Neuron (in vitro differentiated cells): ENCODE measurements at regions not wholly inside any gene's neighbourhood (a gene's known extent, or its start where the extent isn't known, plus 50 kb on each side); places are given as distances from the start of the nearest gene placed in this dataset.

ENCODE experiments used
- H2AFZ ChIP-seq: one replicate; pipeline ENCODE4 v1.6.1; 2013; ENCODE audit warnings: low read depth, mild to moderate bottlenecking, inconsistent platforms, low read length, moderate library complexity
- H3K27me3 ChIP-seq: one replicate; pipeline ENCODE4 v1.6.1; 2013; ENCODE audit warnings: low read length; ENCODE audit not compliant: insufficient read depth
- H3K36me3 ChIP-seq: one replicate; pipeline ENCODE4 v1.6.1; 2013; ENCODE audit warnings: low read length; ENCODE audit not compliant: insufficient read depth
- H3K4me1 ChIP-seq: one replicate; pipeline ENCODE4 v1.6.1; 2013; ENCODE audit warnings: low read length; ENCODE audit not compliant: insufficient read depth
- H3K4me3 ChIP-seq: 2 replicates; pipeline ENCODE4 v1.5.1; 2013; ENCODE audit warnings: mild to moderate bottlenecking, low read length, moderate library complexity
- H3K9me3 ChIP-seq: one replicate; pipeline ENCODE4 v1.6.1; 2013; ENCODE audit warnings: low read length

- Histone ChIP-seq H3K4me1 (no peaks in the 10 kb centered on the region), H2AFZ (no peak overlapping the region), H3K27me3 (no peaks in the 10 kb centered on the region), H3K9me3 (no peaks in the 10 kb centered on the region), H3K36me3 (no peaks in the 10 kb centered on the region), H3K4me3 (no peak overlapping the region)
Measured at GRCh38 chr10:65719790-65720189, 1206.0 kb upstream of the LRRTM3 start.

- Histone ChIP-seq H3K27me3 (no peaks in the 10 kb centered on the region), H3K4me3 (no peak overlapping the region), H2AFZ (no peak overlapping the region), H3K36me3 (no peaks in the 10 kb centered on the region), H3K4me1 (no peaks in the 10 kb centered on the region), H3K9me3 (no peaks in the 10 kb centered on the region)
Measured at GRCh38 chr10:65720901-65721300, 1204.9 kb upstream of the LRRTM3 start.

GRCh38 chr10:65723525-65723924 lies 1202.3 kb upstream of the LRRTM3 start:
- H3K4me1 ChIP-seq = no peaks in the 10 kb centered on the region

GRCh38 chr10:65735382-65735781 lies 1190.5 kb upstream of the LRRTM3 start:
- Histone ChIP-seq H3K27me3 (no peaks in the 10 kb centered on the region), H3K4me1 (no peaks in the 10 kb centered on the region), H3K36me3 (no peaks in the 10 kb centered on the region), H2AFZ (no peak overlapping the region), H3K9me3 (no peaks in the 10 kb centered on the region), H3K4me3 (no peak overlapping the region)

More at GRCh38 chr10:65723525-65723924, 1202.3 kb upstream of the LRRTM3 start:
- Histone ChIP-seq H2AFZ (no peak overlapping the region), H3K9me3 (no peaks in the 10 kb centered on the region), H3K4me3 (no peak overlapping the region), H3K27me3 (no peaks in the 10 kb centered on the region), H3K36me3 (no peaks in the 10 kb centered on the region)

GRCh38 chr10:65742906-65743305 lies 1182.9 kb upstream of the LRRTM3 start:
- Histone ChIP-seq H3K9me3 (no peaks in the 10 kb centered on the region), H3K4me3 (no peak overlapping the region), H2AFZ (no peak overlapping the region), H3K27me3 (no peaks in the 10 kb centered on the region), H3K36me3 (no peaks in the 10 kb centered on the region), H3K4me1 (no peaks in the 10 kb centered on the region)

- Histone ChIP-seq H3K4me3 (no peak overlapping the region), H3K27me3 (no peaks in the 10 kb centered on the region), H3K4me1 (no peaks in the 10 kb centered on the region), H2AFZ (no peak overlapping the region), H3K36me3 (no peaks in the 10 kb centered on the region), H3K9me3 (no peaks in the 10 kb centered on the region)
Measured at GRCh38 chr10:65751218-65751617, 1174.6 kb upstream of the LRRTM3 start.

- H3K9me3 ChIP-seq = no peaks in the 10 kb centered on the region
- no peaks in the 10 kb centered on the region for H3K4me1 ChIP-seq
- H3K27me3 ChIP-seq = no peaks in the 10 kb centered on the region
- H3K36me3 ChIP-seq = no peaks in the 10 kb centered on the region
- H3K4me3 ChIP-seq = no peak overlapping the region
- no peak overlapping the region for H2AFZ ChIP-seq
Measured at GRCh38 chr10:65751896-65752295, 1173.9 kb upstream of the LRRTM3 start.

GRCh38 chr10:65753532-65753931 lies 1172.3 kb upstream of the LRRTM3 start:
- Histone ChIP-seq H3K4me3 (no peak overlapping the region), H3K4me1 (no peaks in the 10 kb centered on the region), H2AFZ (no peak overlapping the region), H3K9me3 (no peaks in the 10 kb centered on the region), H3K27me3 (no peaks in the 10 kb centered on the region), H3K36me3 (no peaks in the 10 kb centered on the region)

GRCh38 chr10:65754112-65754511 lies 1171.7 kb upstream of the LRRTM3 start:
- Histone ChIP-seq H3K9me3 (no peaks in the 10 kb centered on the region), H3K36me3 (no peaks in the 10 kb centered on the region), H2AFZ (no peak overlapping the region), H3K4me1 (no peaks in the 10 kb centered on the region), H3K4me3 (no peak overlapping the region), H3K27me3 (no peaks in the 10 kb centered on the region)

- Histone ChIP-seq H3K9me3 (no peaks in the 10 kb centered on the region), H3K4me3 (no peak overlapping the region), H3K27me3 (no peaks in the 10 kb centered on the region), H3K4me1 (no peaks in the 10 kb centered on the region), H2AFZ (no peak overlapping the region), H3K36me3 (no peaks in the 10 kb centered on the region)
Measured at GRCh38 chr10:65762311-65762710, 1163.5 kb upstream of the LRRTM3 start.

- no peaks in the 10 kb centered on the region for H3K27me3 ChIP-seq
- H3K36me3 ChIP-seq = no peaks in the 10 kb centered on the region
- no peaks in the 10 kb centered on the region for H3K9me3 ChIP-seq
- no peaks in the 10 kb centered on the region for H3K4me1 ChIP-seq
- no peak overlapping the region for H3K4me3 ChIP-seq
- H2AFZ ChIP-seq = no peak overlapping the region
Measured at GRCh38 chr10:65765006-65765541, 1160.8 kb upstream of the LRRTM3 start.

GRCh38 chr10:65769828-65770227 lies 1156.0 kb upstream of the LRRTM3 start:
- H3K27me3 ChIP-seq = no peaks in the 10 kb centered on the region
- H3K4me1 ChIP-seq = no peaks in the 10 kb centered on the region
- H3K9me3 ChIP-seq = no peaks in the 10 kb centered on the region
- H3K36me3 ChIP-seq = no peaks in the 10 kb centered on the region
- no peak overlapping the region for H2AFZ ChIP-seq
- H3K4me3 ChIP-seq = no peak overlapping the region

- H3K4me1 ChIP-seq = no peaks in the 10 kb centered on the region
- no peak overlapping the region for H2AFZ ChIP-seq
Measured at GRCh38 chr10:65778753-65779152, 1147.1 kb upstream of the LRRTM3 start.

GRCh38 chr10:65779985-65780384 lies 1145.9 kb upstream of the LRRTM3 start:
- Histone ChIP-seq H3K4me1 (no peaks in the 10 kb centered on the region), H3K4me3 (no peak overlapping the region), H3K9me3 (no peaks in the 10 kb centered on the region), H2AFZ (no peak overlapping the region), H3K36me3 (no peaks in the 10 kb centered on the region), H3K27me3 (no peaks in the 10 kb centered on the region)

More at GRCh38 chr10:65778753-65779152, 1147.1 kb upstream of the LRRTM3 start:
- no peaks in the 10 kb centered on the region for H3K36me3 ChIP-seq
- H3K27me3 ChIP-seq = no peaks in the 10 kb centered on the region
- no peak overlapping the region for H3K4me3 ChIP-seq
- no peaks in the 10 kb centered on the region for H3K9me3 ChIP-seq
